ENCODE measurements at regions not wholly inside any gene's neighbourhood (a gene's known extent, or its start where the extent isn't known, plus 50 kb on each side); places are given as distances from the start of the nearest gene placed in this dataset.

GRCh38 chr4:60923075-60923474 lies 277.1 kb upstream of the ADGRL3 start:
- H2BK12ac ChIP-seq (ENCODE audit: insufficient read length, low read depth, low read length) = no peak overlapping the region
- no peak overlapping the region for H3K56ac ChIP-seq (ENCODE audit: insufficient read length, low read depth, low read length)
- no peak overlapping the region for H2AK5ac ChIP-seq (ENCODE audit: insufficient read length, low read length)
- H3K9ac ChIP-seq (ENCODE audit: extremely low read depth, insufficient read length, low read length) = no peak overlapping the region
- H3K27ac ChIP-seq (ENCODE audit: insufficient read length, low read depth, low read length) = no peak overlapping the region
- Mint-ChIP-seq H3K27me3 (ENCODE audit: low read depth) (no peaks in the 10 kb centered on the region), H3K36me3 (ENCODE audit: insufficient read depth in 1 of 3, low read depth in 3 of 3) (no peaks in the 10 kb centered on the region), H3K4me3 (no peak overlapping the region), H3K4me1 (peaks cover 14 to 17% of the 10 kb centered on the region in 2 experiments), H3K27ac (no peak overlapping the region), H3K9me3 (no peaks in the 10 kb centered on the region)
- no peak overlapping the region for H2BK5ac ChIP-seq (ENCODE audit: insufficient read length, low read length)
- H3K18ac ChIP-seq (ENCODE audit: insufficient read length, low read depth, low read length) = no peak overlapping the region
- no peak overlapping the region for H2BK120ac ChIP-seq (ENCODE audit: low read depth, low read length, poor library complexity, severe bottlenecking)
- no peaks in the 10 kb centered on the region for H3K9me3 ChIP-seq (ENCODE audit: control insufficient read depth, low read depth, low read length)
- no peak overlapping the region for H2AFZ ChIP-seq (ENCODE audit: low read length)
- H4K8ac ChIP-seq (replicated peaks; ENCODE audit: insufficient read length, low read depth, low read length) = no peak overlapping the region
- no peak for TF ChIP-seq CTCF (conservative IDR thresholded peaks at IDR 0.05)
- H2BK15ac ChIP-seq (ENCODE audit: low read depth, low read length) = no peak overlapping the region
- DNase-seq = no peak
- no peak overlapping the region for H3K14ac ChIP-seq (ENCODE audit: insufficient read depth, low read length)
- WGBS (ENCODE audit: extremely low coverage, insufficient read length, low lambda C conversion rate) = no CpG with 5 or more reads among the region's 1 CpG
- no peaks in the 10 kb centered on the region; the same call in 1 of the 2 replicates for H3K4me1 ChIP-seq (ENCODE audit: insufficient read depth, low read length)
- no peaks in the 10 kb centered on the region for H3K79me1 ChIP-seq (ENCODE audit: insufficient read depth, low read depth, low read length, poor library complexity, severe bottlenecking)
- H4K5ac ChIP-seq (ENCODE audit: insufficient read length, low read depth, low read length) = no peak overlapping the region
- no peaks in the 10 kb centered on the region for H4K20me1 ChIP-seq (ENCODE audit: control insufficient read depth, insufficient read depth, insufficient read length)
- H3K27me3 ChIP-seq (ENCODE audit: insufficient read depth, low read length) = no peaks in the 10 kb centered on the region
- H3K79me2 ChIP-seq (ENCODE audit: insufficient read depth, low read length) = no peaks in the 10 kb centered on the region
- no peak overlapping the region for H3K23ac ChIP-seq (ENCODE audit: insufficient read length, low read depth, low read length)
- no peaks in the 10 kb centered on the region for H3K23me2 ChIP-seq (ENCODE audit: insufficient read length, low read depth, low read length, poor library complexity, severe bottlenecking)
- no peak overlapping the region for H2BK20ac ChIP-seq (ENCODE audit: low read depth, low read length, poor library complexity, severe bottlenecking)
- H3T11ph ChIP-seq (ENCODE audit: low read length) = no peak overlapping the region
- H4K91ac ChIP-seq (ENCODE audit: insufficient read length, low read depth, low read length) = no peak overlapping the region
- H3K4me2 ChIP-seq (ENCODE audit: insufficient read depth, insufficient read length, low read length) = no peak overlapping the region
- no peak overlapping the region for H3K4ac ChIP-seq (ENCODE audit: low read depth, low read length)

Data from H9 (cell line).